HUES64 (cell line): ENCODE measurements at regions not wholly inside any gene's neighbourhood (a gene's known extent, or its start where the extent isn't known, plus 50 kb on each side); places are given as distances from the start of the nearest gene placed in this dataset.

Source experiments
- H3K27ac ChIP-seq: 2 replicates; pipeline ENCODE4 v1.7.0; 2013; ENCODE audit warnings: low read depth, low read length, inconsistent platforms
- H3K27me3 ChIP-seq: 2 replicates; pipeline ENCODE4 v1.6.1; 2013; ENCODE audit warnings: mild to moderate bottlenecking, low read length; ENCODE audit not compliant: insufficient read depth
- H3K36me3 ChIP-seq: 2 replicates; pipeline ENCODE4 v1.6.1; 2013; ENCODE audit warnings: mild to moderate bottlenecking, low read length; ENCODE audit not compliant: insufficient read depth
- H3K4me1 ChIP-seq: 2 replicates; pipeline ENCODE4 v1.6.1; 2013; ENCODE audit warnings: mild to moderate bottlenecking, low read length, moderate library complexity; ENCODE audit not compliant: insufficient read depth
- H3K4me3 ChIP-seq: 2 replicates; pipeline ENCODE4 v1.5.1; 2013; ENCODE audit warnings: mild to moderate bottlenecking, low read length, moderate library complexity
- H3K9ac ChIP-seq: 2 replicates; pipeline ENCODE4 v1.6.1; 2013; ENCODE audit warnings: mild to moderate bottlenecking, low read depth, low read length
- H3K9me3 ChIP-seq: 2 replicates; pipeline ENCODE4 v1.6.1; 2013; ENCODE audit warnings: low read depth, low read length; ENCODE audit not compliant: insufficient read depth
- WGBS: fragments of 150-250, 120-280 bp; methylation state at CpG from one replicate; pipeline ENCODE4 v1.1.7; 2013; ENCODE audit warnings: missing lambda C conversion rate; 5-methylcytosine and 5-hydroxymethylcytosine counted together

DNA sequence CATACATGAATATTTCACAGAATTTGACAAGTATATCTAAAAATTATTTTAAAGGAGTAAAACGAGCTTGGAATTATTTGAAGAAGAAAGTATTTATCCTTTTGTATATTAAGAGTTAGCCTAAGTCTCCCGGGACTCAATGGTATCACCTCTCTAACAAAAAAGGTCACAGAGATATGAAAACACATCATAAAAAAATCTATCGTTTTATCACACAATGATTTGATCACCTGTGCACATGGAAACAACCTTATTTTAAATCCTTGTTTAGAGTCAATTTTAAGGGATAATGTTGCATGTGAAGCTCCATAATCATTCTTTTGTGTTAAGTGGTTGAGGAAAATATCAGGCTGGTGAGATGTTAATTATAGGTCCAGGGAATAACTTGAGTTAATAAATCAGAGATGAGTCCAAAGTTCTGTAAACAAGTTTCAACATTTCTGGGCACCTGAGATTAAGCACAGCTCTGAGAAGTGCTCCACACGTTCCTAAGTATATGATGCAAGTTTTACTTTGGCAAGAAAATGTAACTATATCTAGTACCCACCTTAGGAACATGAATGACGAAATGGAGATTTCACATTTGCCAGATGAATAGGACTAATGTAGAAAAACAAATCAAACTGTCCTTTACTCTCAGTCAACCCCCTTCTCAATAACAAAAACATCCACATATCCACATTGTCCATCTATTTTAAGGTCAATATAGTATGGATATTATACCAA lies 148.5 kb upstream of the AKR1E2 start:
- H3K9me3 ChIP-seq = no peaks in the 10 kb centered on the region
- H3K4me1 ChIP-seq = 0 out of 2 replicates have a peak, but pooled peaks cover 2% of the 10 kb centered on the region
- H3K4me3 ChIP-seq = no peak overlapping the region
- no peaks in the 10 kb centered on the region for H3K36me3 ChIP-seq
- H3K27me3 ChIP-seq = no peaks in the 10 kb centered on the region
- WGBS = 94% methylated on average over 4 of the region's 5 CpGs
- no peak overlapping the region for H3K9ac ChIP-seq
- no peak overlapping the region for H3K27ac ChIP-seq

- Histone ChIP-seq H3K4me3 (no peak overlapping the region), H3K27ac (no peak overlapping the region), H3K4me1 (0 out of 2 replicates have a peak, but pooled peaks cover 2% of the 10 kb centered on the region), H3K9me3 (no peaks in the 10 kb centered on the region), H3K9ac (no peak overlapping the region), H3K36me3 (no peaks in the 10 kb centered on the region), H3K27me3 (no peaks in the 10 kb centered on the region)
- 97% methylated on average over 3 of the region's 3 CpGs for WGBS
These were observed 149.4 kb upstream of the AKR1E2 start for GRCh38 chr10:4676566-4676965.

GRCh38 chr10:4675808-4676207 lies 150.2 kb upstream of the AKR1E2 start:
- 0 out of 2 replicates have a peak, but pooled peaks cover 2% of the 10 kb centered on the region for H3K4me1 ChIP-seq
- H3K27ac ChIP-seq = no peak overlapping the region
- no peaks in the 10 kb centered on the region for H3K36me3 ChIP-seq
- H3K27me3 ChIP-seq = no peaks in the 10 kb centered on the region
- H3K9ac ChIP-seq = no peak overlapping the region
- no peak overlapping the region for H3K4me3 ChIP-seq
- H3K9me3 ChIP-seq = no peaks in the 10 kb centered on the region

DNA sequence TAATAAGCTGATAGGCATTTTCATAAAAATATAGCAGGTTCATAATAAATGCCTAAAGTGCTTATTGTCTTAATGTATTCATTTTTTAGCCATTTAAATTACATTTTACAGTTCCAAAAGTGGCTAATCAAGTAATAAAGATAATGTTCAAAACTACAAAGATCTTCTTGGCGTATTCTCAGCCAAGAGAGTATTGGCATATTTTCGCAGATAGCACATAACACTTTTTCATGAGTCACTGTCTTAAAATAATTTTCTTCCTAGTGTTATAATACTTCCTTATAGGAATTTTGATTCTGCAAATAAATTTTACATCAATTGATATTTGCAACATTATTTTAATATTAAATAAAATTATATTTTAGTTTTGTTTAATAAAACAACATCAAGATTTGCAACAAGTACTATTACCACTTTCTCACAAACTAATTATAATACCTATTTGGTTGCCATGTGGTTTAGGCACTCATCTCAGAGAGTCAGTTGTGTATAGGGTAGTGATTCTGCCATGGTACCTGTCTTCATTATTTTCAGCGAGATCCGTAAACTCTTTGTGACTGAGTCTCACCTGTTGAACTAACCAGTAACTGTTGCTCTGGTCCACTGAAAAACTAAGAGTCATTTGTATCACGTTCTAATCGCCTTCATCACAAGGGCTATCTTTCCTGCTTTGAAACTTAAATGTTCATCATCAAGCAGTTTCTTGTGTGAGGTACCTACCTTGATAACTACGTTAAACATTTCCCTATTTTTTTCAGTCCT lies 152.5 kb upstream of the AKR1E2 start:
- no peak overlapping the region for H3K27ac ChIP-seq
- WGBS = 93% methylated on average over 6 of the region's 7 CpGs
- no peaks in the 10 kb centered on the region for H3K36me3 ChIP-seq
- no peaks in the 10 kb centered on the region for H3K4me1 ChIP-seq
- no peak overlapping the region for H3K4me3 ChIP-seq
- no peak overlapping the region for H3K9ac ChIP-seq
- 0 out of 2 replicates have a peak, but pooled peaks cover 2% of the 10 kb centered on the region for H3K9me3 ChIP-seq
- no peaks in the 10 kb centered on the region for H3K27me3 ChIP-seq

DNA sequence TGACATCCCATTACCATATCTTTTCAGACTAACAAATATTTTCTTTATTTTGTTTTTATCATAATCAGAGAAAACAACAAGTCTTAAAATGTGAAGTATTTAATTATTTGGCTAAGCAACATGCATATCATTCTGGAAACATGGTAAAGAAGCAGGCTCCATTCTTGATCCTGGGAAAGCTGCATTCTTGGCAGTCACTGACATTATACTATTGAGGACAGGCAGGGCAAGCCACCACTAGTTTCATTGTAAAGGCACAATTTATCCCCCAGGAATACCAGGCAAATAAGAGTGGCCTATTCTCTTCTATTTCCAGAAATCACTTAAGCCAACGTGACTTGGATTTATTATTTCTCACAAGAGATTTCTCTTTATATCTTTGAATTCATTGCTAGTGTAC lies 153.8 kb upstream of the AKR1E2 start:
- 90% methylated on average over 1 of the region's 1 CpG for WGBS
- no peaks in the 10 kb centered on the region for H3K4me1 ChIP-seq
- no peak overlapping the region for H3K9ac ChIP-seq
- no peaks in the 10 kb centered on the region for H3K27me3 ChIP-seq
- H3K36me3 ChIP-seq = no peaks in the 10 kb centered on the region
- 0 out of 2 replicates have a peak, but pooled peaks cover 2% of the 10 kb centered on the region for H3K9me3 ChIP-seq
- no peak overlapping the region for H3K4me3 ChIP-seq
- H3K27ac ChIP-seq = no peak overlapping the region

DNA sequence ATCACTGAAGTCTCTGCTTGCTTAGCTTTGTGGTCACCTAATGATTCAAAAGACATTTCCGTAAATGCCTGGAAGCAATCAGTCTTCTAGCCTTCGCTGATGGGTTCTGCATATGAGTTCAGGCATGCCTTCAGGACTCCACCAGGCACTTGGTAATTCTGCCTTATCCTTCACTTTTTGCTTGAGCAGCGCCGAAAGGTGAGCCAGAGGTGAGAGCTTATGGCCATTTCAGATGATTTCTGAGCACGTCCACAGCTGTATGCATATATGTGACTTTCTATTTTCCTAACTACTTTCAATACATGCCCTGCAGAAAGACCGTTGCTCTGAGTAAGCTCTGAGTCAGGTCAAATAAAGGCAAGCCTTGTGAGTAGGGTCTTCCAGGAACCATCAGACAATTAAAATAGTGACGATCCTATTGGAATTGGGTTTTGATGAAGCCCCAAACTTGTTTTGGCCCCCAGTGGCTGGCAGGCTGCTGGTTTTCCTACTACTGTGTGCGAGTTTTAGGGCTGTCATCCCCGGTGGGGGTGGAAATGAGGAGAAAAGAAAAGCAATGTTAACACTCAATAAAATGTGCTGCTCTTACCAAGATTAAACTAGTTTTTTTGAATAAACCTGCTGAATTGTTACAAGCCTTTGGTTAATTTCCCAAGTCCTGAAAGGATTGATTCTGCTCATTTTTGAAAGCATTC lies 154.4 kb upstream of the AKR1E2 start:
- Histone ChIP-seq H3K4me1 (no peaks in the 10 kb centered on the region), H3K9ac (no peak overlapping the region), H3K27ac (no peak overlapping the region), H3K36me3 (no peaks in the 10 kb centered on the region), H3K4me3 (no peak overlapping the region), H3K9me3 (0 out of 2 replicates have a peak, but pooled peaks cover 2% of the 10 kb centered on the region), H3K27me3 (no peaks in the 10 kb centered on the region)
- 86% methylated on average over 9 of the region's 9 CpGs for WGBS

GRCh38 chr10:4670737-4671136 lies 155.3 kb upstream of the AKR1E2 start:
- Histone ChIP-seq H3K4me3 (no peak overlapping the region), H3K27me3 (no peaks in the 10 kb centered on the region), H3K4me1 (no peaks in the 10 kb centered on the region), H3K27ac (no peak overlapping the region), H3K9me3 (0 out of 2 replicates have a peak, but pooled peaks cover 2% of the 10 kb centered on the region), H3K36me3 (no peaks in the 10 kb centered on the region), H3K9ac (no peak overlapping the region)

DNA sequence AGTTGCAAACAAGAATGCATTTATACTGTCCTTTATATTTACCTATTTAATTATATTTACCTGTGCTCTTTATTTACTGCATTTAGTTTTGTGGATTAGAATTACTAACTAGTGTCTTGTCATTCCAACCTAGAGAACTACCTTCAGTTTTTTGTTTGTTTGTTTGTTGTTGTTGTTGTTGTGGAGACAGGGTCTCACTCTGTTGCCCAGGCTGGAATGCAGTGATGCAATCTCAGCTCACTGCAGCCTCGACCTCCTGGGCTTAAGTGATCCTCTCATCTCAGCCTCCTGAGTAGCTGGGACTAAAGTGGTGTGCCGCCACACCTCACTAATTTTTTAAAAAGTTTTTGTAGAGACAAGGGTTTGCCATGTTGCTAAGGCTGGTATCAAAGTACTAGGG lies 156.4 kb upstream of the AKR1E2 start:
- Histone ChIP-seq H3K4me3 (no peak overlapping the region), H3K9me3 (0 out of 2 replicates have a peak, but pooled peaks cover 2% of the 10 kb centered on the region), H3K9ac (no peak overlapping the region), H3K4me1 (no peaks in the 10 kb centered on the region), H3K27me3 (no peaks in the 10 kb centered on the region), H3K36me3 (no peaks in the 10 kb centered on the region), H3K27ac (no peak overlapping the region)
- WGBS = 73% methylated on average over 1 of the region's 2 CpGs

DNA sequence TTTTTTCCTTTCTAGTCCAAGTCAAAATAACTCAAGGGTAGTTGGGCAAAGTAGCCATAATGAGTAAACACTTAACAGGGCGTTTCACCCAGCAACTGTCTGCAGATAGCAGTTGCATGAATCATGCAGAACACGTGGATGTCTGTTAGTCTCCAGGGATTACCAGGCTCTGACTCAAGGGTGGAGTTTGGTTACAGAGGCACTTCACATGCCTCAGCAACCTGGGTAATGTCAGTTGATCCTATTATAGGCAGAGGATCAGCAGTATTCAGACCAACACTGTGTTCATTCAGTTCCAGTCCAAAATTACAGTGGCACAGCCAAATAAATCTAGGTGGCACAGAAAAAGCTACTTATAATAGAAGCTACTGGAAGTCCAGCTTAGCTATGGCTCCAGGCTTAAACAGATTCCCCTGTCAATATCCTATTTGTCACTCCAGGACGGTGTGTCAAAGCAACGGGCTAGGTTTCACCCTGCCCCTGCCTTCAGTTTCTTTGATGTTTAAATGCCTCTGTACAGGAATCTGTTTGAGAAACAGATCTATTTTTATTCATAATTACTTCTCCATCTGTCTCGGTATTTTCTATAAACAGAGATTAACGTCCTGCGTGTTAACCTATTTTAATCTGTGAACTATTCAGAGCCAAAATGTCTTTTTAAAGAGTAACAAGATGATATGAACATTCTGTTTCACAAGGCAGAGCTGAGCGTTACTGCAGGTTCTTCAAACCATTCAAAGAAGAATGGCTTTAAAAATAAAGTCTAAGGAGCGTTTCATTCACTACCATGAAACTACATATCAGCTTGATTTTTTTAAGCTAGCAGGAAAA lies 162.6 kb upstream of the AKR1E2 start:
- Histone ChIP-seq H3K4me1 (peaks cover 10% of the 10 kb centered on the region; the same call in 1 of the 2 replicates), H3K27me3 (no peaks in the 10 kb centered on the region), H3K36me3 (no peaks in the 10 kb centered on the region), H3K4me3 (no peak overlapping the region), H3K9ac (no peak overlapping the region; the same call in 1 of the 2 replicates), H3K27ac (peak overlapping the region; percentile 20; the same call in 1 of the 2 replicates), H3K9me3 (no peaks in the 10 kb centered on the region)
- WGBS = 79% methylated on average over 9 of the region's 9 CpGs

DNA sequence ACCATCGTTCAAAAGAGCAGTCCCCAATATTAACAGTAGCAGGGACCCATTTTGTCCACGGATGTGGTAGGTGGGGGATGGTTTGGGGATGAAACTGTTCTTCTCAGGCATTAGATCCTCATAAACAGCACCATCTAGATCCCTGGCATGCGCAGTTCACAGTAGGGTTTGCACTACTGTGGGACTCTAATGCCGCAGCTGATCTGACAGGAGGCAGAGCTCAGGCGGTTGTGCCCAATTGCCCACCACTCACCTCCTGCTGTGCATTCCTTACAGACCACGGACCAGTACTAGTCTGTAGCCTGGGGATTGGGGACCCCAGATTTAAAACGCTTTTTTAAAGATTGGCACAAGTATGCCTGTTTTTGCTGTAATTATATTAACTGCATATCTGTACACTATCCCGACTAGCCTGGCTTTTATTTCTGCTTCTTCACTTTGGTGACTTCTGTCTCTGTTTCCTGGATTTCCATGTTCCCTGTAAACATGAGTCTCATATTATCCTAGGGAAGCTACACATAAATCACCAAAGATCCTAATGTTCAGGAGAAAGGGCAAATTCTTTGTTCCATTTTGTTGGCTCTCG lies 163.3 kb upstream of the AKR1E2 start:
- Histone ChIP-seq H3K4me3 (no peak overlapping the region), H3K27ac (no peak overlapping the region; the same call in 1 of the 2 replicates)
- WGBS = 86% methylated on average over 8 of the region's 9 CpGs

More for the DNA sequence above, 163.3 kb upstream of the AKR1E2 start:
- Histone ChIP-seq H3K9me3 (no peaks in the 10 kb centered on the region), H3K9ac (peak overlapping the region; percentile 31; the same call in 1 of the 2 replicates), H3K4me1 (peaks cover 10% of the 10 kb centered on the region; the same call in 1 of the 2 replicates), H3K36me3 (no peaks in the 10 kb centered on the region), H3K27me3 (no peaks in the 10 kb centered on the region)
